Heart left ventricle (tissue), 16 donors: ENCODE measurements at regions not wholly inside any gene's neighbourhood (a gene's known extent, or its start where the extent isn't known, plus 50 kb on each side); places are given as distances from the start of the nearest gene placed in this dataset.

Experiments used
- ATAC-seq, 4 donors: fragments of 200-7000 bp; cut with Tn5 transposase; one replicate each; pipeline ENCODE4 v1.9.1; 2020 to 2022; ENCODE audit warnings: moderate library complexity in 4 of 4, mild to moderate bottlenecking in 3 of 4, moderate number of reproducible peaks in 1 of 4
- DNase-seq, 5 donors: peaks; one replicate each; pipeline ENCODE4 v3.0.0-alpha.2; 2020
- H3K27ac ChIP-seq, 12 donors: fragments of 200-600 bp; sonication (generic) in 4 of 12; one replicate each; pipeline versions ENCODE4 v1.5.0 to v1.8.0; 2016 to 2022; ENCODE audit warnings: mild to moderate bottlenecking in 2 of 12
- H3K27me3 ChIP-seq, 9 donors: fragments of 200-600 bp; sonication (generic) in 2 of 9; one replicate each; pipeline versions ENCODE4 v1.5.1 to v1.8.0; 2016 to 2022; ENCODE audit warnings: mild to moderate bottlenecking in 3 of 9
- H3K36me3 ChIP-seq, 9 donors: fragments of 200-600 bp; sonication (generic) in 2 of 9; one replicate each; pipeline versions ENCODE4 v1.5.0 to v1.8.0; 2018 to 2022; ENCODE audit warnings: mild to moderate bottlenecking in 2 of 9
- H3K4me1 ChIP-seq, 12 donors: fragments of 200-600 bp; sonication (generic) in 4 of 12; one replicate each; pipeline versions ENCODE4 v1.5.0 to v1.8.0; 2016 to 2022; ENCODE audit warnings: mild to moderate bottlenecking in 3 of 12
- H3K4me3 ChIP-seq, 12 donors: fragments of 200-600 bp; sonication (generic) in 4 of 12; one replicate each; pipeline versions ENCODE4 v1.5.0 to v1.8.0; 2017 to 2022; ENCODE audit warnings: mild to moderate bottlenecking in 9 of 12, moderate library complexity in 4 of 12
- H3K9me3 ChIP-seq, 12 donors: fragments of 200-600 bp; sonication (generic) in 4 of 12; one replicate each; pipeline versions ENCODE4 v1.5.0 to v1.8.0; 2016 to 2022; ENCODE audit warnings: mild to moderate bottlenecking in 1 of 12
- POLR2A ChIP-seq, 2 donors: fragments of 450-650 bp; IDR thresholded peaks; one replicate each; pipeline ENCODE4 v1.6.1; 2017; ENCODE audit warnings: antibody characterized with exemption in 2 of 2, mild to moderate bottlenecking in 2 of 2, moderate library complexity in 2 of 2
- WGBS, 4 donors: extraction: QIAGEN DNeasy Blood & Tissue Kit in 2 of 4; methylation state at CpG; one replicate each; pipeline versions ENCODE4 v1.1.5 to v1.1.7; 2013 to 2018; 5-methylcytosine and 5-hydroxymethylcytosine counted together
- intact Hi-C, 10 donors: fragments of 100-400 bp; cut with DNase I; formaldehyde crosslinking; loops; one replicate each; pipeline versions ENCODE4 v1.11.1 to v1.14.2; 2022
- TF ChIP-seq, protein P1 (sequence below), 12 donors: fragments of 200-600 bp; sonication (generic) in 4 of 12; IDR thresholded peaks; one replicate each; pipeline versions ENCODE4 v1.5.0 to v1.8.0; 2018 to 2022; ENCODE audit warnings: antibody characterized with exemption in 12 of 12, mild to moderate bottlenecking in 5 of 12
- donor health status: ischemic (EF 13 %, LVEDD 7.1; RV severe dilation, severe dysfunction).
- donor health status: healthy with polysubstance abuse.
- donor health status: DM: no; HTN: yes; CAD: no.
- donor health status: DM: no; HTN: no; CAD: no.
- donor health status: ischemic (EF 25% LVEDD 6.9; RV normal size, moderate dysfunction).
- donor health status: ischemic (EF 25% LVEDD 5.7; RV mildly dilated, moderate dysfunction).
- donor health status: healthy.
- donor health status: DM: yes; HTN: yes; CAD: no.
- donor health status: ischemic (EF 35%, LVEDD 5.7; RV mildly dilated, moderate dysfunction).
- donor health status: nonischemic (EF 11% LVEDD 7.7; RV severe dilation, severe dysfunction).
- donor health status: DM: yes; HTN: yes; CAD: no.
- donor health status: PGD.
- donor health status: ischemic (EF 29% LVEDD 5.4; RV normal size, mild dysfunction).
- donor health status: nonischemic (EF 23%, LVEDD 6.1; RV moderate dilation, normal function).

DNA sequence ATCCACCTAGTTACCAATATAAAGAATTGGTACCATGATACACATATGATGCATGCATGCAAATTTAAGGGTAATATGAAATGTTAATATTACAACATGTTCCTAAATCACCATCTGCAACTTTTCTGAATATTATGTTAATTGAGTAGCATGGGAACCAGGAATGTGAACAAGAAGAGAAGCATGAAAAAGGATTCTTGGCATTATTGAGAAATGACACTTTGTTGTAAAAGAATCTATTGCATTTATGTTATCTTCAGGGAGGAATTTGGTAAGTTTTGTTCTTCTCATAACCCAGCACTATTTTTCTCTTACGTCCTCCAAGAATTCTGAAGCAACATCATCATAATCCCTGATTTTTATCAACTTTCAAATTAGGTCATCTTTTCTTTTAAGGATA is 159.9 kb upstream of the SLC25A13 start:
- intact Hi-C loops = no loop called here
- Histone ChIP-seq H3K4me1 (no peaks in the 10 kb centered on the region), H3K36me3 (no peaks in the 10 kb centered on the region), H3K9me3 (no peaks in the 10 kb centered on the region), H3K27me3 (no peaks in the 10 kb centered on the region), H3K27ac (no peak overlapping the region), H3K4me3 (no peak overlapping the region)
- DNase-seq = no peak
- no peak for ATAC-seq
- TF ChIP-seq, protein P1, sequence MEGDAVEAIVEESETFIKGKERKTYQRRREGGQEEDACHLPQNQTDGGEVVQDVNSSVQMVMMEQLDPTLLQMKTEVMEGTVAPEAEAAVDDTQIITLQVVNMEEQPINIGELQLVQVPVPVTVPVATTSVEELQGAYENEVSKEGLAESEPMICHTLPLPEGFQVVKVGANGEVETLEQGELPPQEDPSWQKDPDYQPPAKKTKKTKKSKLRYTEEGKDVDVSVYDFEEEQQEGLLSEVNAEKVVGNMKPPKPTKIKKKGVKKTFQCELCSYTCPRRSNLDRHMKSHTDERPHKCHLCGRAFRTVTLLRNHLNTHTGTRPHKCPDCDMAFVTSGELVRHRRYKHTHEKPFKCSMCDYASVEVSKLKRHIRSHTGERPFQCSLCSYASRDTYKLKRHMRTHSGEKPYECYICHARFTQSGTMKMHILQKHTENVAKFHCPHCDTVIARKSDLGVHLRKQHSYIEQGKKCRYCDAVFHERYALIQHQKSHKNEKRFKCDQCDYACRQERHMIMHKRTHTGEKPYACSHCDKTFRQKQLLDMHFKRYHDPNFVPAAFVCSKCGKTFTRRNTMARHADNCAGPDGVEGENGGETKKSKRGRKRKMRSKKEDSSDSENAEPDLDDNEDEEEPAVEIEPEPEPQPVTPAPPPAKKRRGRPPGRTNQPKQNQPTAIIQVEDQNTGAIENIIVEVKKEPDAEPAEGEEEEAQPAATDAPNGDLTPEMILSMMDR (IDR thresholded peaks at IDR 0.05) = no peak
- no peak for TF ChIP-seq POLR2A (IDR thresholded peaks at IDR 0.05)
- WGBS, 4 donors = 55 to 78% (median 73%) methylated on average over 1 of the region's 1 CpG

DNA sequence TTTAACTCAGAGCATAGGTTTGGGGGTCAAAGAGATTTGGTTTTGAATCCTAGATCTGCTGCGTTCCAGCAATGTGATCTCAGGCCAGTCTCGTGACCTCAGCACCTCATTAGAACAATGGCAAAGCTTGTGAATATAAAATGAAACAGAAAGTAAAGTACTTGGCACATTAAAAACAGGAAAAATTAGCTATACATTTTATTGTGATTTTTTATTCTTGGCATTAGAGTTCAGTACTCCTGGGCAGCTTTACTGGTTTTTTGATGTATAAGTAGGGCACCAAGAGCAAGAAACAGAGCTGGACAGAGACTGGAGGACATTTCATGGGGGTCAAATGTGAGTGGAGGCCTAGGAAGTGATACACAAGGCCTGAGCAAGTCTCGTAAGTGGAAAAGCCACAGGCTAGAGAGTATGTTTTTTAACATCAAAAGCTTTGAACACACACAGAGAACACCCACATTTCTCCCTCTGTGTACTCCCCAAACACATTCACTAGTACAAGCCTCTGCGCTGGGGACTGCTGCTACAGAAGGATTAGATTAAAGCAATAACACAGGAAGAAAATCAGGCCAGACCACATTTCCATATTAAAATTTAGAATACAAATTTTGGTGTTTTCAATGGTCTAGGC is 157.2 kb upstream of the SLC25A13 start:
- TF ChIP-seq POLR2A (IDR thresholded peaks at IDR 0.05) = no peak
- TF ChIP-seq, protein P1 (IDR thresholded peaks at IDR 0.05) = no peak

DNA sequence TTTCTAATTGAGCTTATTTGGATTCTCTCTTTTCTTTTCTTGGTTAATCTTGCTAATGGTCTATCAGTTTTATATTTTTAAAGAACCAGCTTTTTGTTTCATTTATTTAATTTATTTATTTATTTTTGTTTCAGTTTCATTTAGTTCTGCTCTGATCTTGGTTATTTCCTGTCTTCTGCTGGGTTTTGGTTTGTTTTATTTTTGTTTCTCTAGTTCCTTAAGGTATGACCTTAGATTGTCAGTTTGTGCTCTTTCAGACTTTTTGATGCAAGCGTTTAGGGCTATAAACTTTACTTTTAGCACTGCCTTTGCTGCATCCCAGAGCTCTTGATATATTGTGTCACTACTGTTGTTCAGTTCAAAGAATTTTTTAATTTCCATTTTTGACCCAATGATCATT is 149.7 kb upstream of the SLC25A13 start:
- Histone ChIP-seq H3K36me3 (no peaks in the 10 kb centered on the region), H3K4me3 (no peak overlapping the region), H3K4me1 (no peaks in the 10 kb centered on the region), H3K27me3 (no peaks in the 10 kb centered on the region), H3K27ac (no peak overlapping the region), H3K9me3 (peaks cover 0 to 7% (median 0%) of the 10 kb centered on the region in 12 donors)
- ATAC-seq = no peak
- no peak for DNase-seq
- TF ChIP-seq, protein P1 (IDR thresholded peaks at IDR 0.05) = no peak
- no peak for TF ChIP-seq POLR2A (IDR thresholded peaks at IDR 0.05)
- whole genome bisulfite sequencing, 4 donors = 67 to 83% (median 76%) methylated on average over 1 of the region's 1 CpG
- intact Hi-C loops = no loop called here

More for the DNA sequence above, 157.2 kb upstream of the SLC25A13 start:
- Histone ChIP-seq H3K27ac (peak overlapping the region in 1 of 12 donors; percentile 12), H3K27me3 (no peaks in the 10 kb centered on the region), H3K36me3 (no peaks in the 10 kb centered on the region), H3K9me3 (no peaks in the 10 kb centered on the region), H3K4me3 (no peak overlapping the region), H3K4me1 (no peaks in the 10 kb centered on the region)
- WGBS, 4 donors = 64 to 76% (median 74%) methylated on average over 4 of the region's 4 CpGs
- DNase-seq (no peak), ATAC-seq (no peak)
- intact Hi-C loops = no loop called here

DNA sequence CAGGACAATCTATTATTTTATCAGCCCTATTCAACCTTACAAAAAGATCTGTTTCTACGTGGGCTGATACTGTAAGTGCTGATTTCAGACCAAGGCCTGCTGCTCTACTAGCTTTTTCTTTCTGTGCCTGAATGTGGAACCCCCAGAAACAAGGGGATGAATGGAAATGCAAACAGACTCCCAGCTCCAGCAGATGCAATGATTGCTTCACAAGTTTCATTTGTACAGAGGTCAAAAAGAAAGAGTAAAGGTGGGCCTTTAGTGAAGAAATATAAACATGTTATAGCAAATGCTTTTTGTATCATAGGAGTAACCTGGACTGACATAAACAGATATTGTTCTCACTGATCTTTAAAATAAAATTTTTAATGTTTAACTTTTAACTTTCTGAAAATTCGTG is 130.2 kb upstream of the SLC25A13 start:
- no peak for TF ChIP-seq POLR2A (IDR thresholded peaks at IDR 0.05)
- TF ChIP-seq, protein P1 (IDR thresholded peaks at IDR 0.05) = no peak
- 64 to 79% (median 77%) methylated on average over 2 of the region's 2 CpGs for WGBS, 4 donors
- no peak for ATAC-seq
- intact Hi-C loops = no loop called here
- Histone ChIP-seq H3K4me3 (no peak overlapping the region), H3K36me3 (no peaks in the 10 kb centered on the region), H3K27me3 (no peaks in the 10 kb centered on the region), H3K27ac (no peak overlapping the region), H3K4me1 (no peaks in the 10 kb centered on the region), H3K9me3 (no peaks in the 10 kb centered on the region)
- no peak for DNase-seq
